Neural cell (in vitro differentiated cells): ENCODE measurements at regions not wholly inside any gene's neighbourhood (a gene's known extent, or its start where the extent isn't known, plus 50 kb on each side); places are given as distances from the start of the nearest gene placed in this dataset.

ENCODE experiments used
- EP300 ChIP-seq: fragments of 450-650 bp; conservative IDR thresholded peaks from 2 replicates; pipeline ENCODE4 v1.6.1; 2014; ENCODE audit warnings: antibody characterized with exemption, mild to moderate bottlenecking, moderate library complexity; ENCODE audit not compliant: poor library complexity, severe bottlenecking
- EZH2 ChIP-seq: fragments of 200-600, 300-800 bp; shearing (Covaris generic), sonication (generic); IDR thresholded peaks from 2 replicates; pipeline ENCODE4 v1.6.1; 2014; ENCODE audit warnings: antibody characterized with exemption, low read length, borderline replicate concordance, mild to moderate bottlenecking; ENCODE audit not compliant: insufficient read depth, poor library complexity, severe bottlenecking
- POLR2AphosphoS5 ChIP-seq: IDR thresholded peaks from 2 replicates; pipeline ENCODE4 v1.6.1; 2012
- RAD21 ChIP-seq: fragments of 450-650 bp; conservative IDR thresholded peaks from 2 replicates; pipeline ENCODE4 v1.6.1; 2014; ENCODE audit warnings: antibody characterized with exemption, mild to moderate bottlenecking, moderate library complexity
- SMC3 ChIP-seq: fragments of 450-650 bp; conservative IDR thresholded peaks from 2 replicates; pipeline ENCODE4 v1.6.1; 2014; ENCODE audit warnings: antibody characterized with exemption, mild to moderate bottlenecking, moderate library complexity; ENCODE audit not compliant: poor library complexity
- TF ChIP-seq, protein P1 (sequence below): fragments of 450-650 bp; IDR thresholded peaks from 2 replicates; pipeline ENCODE4 v1.5.1; 2014; ENCODE audit warnings: antibody characterized with exemption, mild to moderate bottlenecking, moderate library complexity; ENCODE audit not compliant: poor library complexity, severe bottlenecking
- TF ChIP-seq, protein P2 (sequence below): IDR thresholded peaks from 2 replicates; pipeline ENCODE4 v1.6.1; 2012; ENCODE audit warnings: borderline replicate concordance

DNA sequence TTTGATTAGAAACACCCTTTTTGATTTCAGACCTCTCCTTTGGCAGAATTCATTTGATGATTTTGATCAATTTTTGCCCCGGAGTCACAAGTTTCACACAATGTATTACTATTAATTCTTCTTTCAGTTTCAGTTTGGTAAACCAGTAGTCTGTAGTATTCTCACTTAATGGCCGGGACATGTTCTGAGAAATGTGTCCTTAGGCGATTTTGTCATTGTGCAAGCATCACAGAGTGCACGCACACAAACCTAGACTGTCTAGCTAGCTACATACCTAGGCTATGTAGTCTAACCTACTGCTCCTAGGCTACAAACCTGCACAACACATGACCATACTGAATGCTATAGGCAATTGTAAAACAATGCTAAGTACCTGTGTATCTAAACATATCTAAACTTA is 662.5 kb downstream of the IRX1 start:
- TF ChIP-seq, protein P1, sequence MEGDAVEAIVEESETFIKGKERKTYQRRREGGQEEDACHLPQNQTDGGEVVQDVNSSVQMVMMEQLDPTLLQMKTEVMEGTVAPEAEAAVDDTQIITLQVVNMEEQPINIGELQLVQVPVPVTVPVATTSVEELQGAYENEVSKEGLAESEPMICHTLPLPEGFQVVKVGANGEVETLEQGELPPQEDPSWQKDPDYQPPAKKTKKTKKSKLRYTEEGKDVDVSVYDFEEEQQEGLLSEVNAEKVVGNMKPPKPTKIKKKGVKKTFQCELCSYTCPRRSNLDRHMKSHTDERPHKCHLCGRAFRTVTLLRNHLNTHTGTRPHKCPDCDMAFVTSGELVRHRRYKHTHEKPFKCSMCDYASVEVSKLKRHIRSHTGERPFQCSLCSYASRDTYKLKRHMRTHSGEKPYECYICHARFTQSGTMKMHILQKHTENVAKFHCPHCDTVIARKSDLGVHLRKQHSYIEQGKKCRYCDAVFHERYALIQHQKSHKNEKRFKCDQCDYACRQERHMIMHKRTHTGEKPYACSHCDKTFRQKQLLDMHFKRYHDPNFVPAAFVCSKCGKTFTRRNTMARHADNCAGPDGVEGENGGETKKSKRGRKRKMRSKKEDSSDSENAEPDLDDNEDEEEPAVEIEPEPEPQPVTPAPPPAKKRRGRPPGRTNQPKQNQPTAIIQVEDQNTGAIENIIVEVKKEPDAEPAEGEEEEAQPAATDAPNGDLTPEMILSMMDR, result no peak
- TF ChIP-seq POLR2AphosphoS5, result no peak
- TF ChIP-seq, protein P2, sequence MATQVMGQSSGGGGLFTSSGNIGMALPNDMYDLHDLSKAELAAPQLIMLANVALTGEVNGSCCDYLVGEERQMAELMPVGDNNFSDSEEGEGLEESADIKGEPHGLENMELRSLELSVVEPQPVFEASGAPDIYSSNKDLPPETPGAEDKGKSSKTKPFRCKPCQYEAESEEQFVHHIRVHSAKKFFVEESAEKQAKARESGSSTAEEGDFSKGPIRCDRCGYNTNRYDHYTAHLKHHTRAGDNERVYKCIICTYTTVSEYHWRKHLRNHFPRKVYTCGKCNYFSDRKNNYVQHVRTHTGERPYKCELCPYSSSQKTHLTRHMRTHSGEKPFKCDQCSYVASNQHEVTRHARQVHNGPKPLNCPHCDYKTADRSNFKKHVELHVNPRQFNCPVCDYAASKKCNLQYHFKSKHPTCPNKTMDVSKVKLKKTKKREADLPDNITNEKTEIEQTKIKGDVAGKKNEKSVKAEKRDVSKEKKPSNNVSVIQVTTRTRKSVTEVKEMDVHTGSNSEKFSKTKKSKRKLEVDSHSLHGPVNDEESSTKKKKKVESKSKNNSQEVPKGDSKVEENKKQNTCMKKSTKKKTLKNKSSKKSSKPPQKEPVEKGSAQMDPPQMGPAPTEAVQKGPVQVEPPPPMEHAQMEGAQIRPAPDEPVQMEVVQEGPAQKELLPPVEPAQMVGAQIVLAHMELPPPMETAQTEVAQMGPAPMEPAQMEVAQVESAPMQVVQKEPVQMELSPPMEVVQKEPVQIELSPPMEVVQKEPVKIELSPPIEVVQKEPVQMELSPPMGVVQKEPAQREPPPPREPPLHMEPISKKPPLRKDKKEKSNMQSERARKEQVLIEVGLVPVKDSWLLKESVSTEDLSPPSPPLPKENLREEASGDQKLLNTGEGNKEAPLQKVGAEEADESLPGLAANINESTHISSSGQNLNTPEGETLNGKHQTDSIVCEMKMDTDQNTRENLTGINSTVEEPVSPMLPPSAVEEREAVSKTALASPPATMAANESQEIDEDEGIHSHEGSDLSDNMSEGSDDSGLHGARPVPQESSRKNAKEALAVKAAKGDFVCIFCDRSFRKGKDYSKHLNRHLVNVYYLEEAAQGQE, result no peak
- TF ChIP-seq EZH2, result no peak
- TF ChIP-seq EP300, result no peak
- no peak for TF ChIP-seq SMC3
- TF ChIP-seq RAD21, result no peak
